T-helper 1 cell (primary cell): ENCODE measurements at regions not wholly inside any gene's neighbourhood (a gene's known extent, or its start where the extent isn't known, plus 50 kb on each side); places are given as distances from the start of the nearest gene placed in this dataset.
"Not testable (repeated sequence)": the region's sequence is repeated elsewhere in the genome, so short reads cannot be mapped to it uniquely, and the experiment has no call there.

Experiments used
- DNase-seq, 5 donors: peaks; one replicate each; pipeline ENCODE4 v3.0.0-alpha.2; 2012 to 2020

- DNase-seq: no peak
Measured at GRCh38 chr6:56739836-56740815, 97.4 kb upstream of the DST start.

DNA sequence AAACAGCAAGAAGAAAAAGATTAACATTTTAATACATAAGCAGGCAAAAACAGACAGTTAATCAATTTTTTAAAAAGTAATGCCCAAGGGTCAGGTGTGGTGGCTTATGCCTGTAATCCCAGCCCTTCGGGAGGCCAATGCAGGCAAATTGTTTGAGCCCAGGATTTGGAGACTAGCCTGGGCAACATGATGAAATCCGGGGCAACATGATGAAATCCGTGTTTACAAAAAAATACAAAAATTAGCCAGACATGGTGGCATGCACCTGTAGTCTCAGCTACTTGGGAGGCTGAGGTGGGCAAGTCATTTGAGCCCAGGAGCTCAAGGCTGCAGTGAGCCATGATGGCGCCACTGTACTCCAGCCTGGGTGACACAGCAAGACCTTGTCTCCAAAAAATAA, 94.1 kb upstream of the DST start:
- no peak for DNase-seq

- no peak for DNase-seq
Measured at GRCh38 chr6:56734335-56734734, 91.6 kb upstream of the DST start.

- DNase-seq: no peak
Measured at GRCh38 chr6:56733211-56733697, 90.6 kb upstream of the DST start.

- no peak for DNase-seq
Measured at GRCh38 chr6:56732517-56732916, 89.8 kb upstream of the DST start.

- no peak for DNase-seq
Measured at GRCh38 chr6:56730663-56731529, 88.2 kb upstream of the DST start.

GRCh38 chr6:56729719-56730118, 87.0 kb upstream of the DST start:
- DNase-seq: no peak

DNA sequence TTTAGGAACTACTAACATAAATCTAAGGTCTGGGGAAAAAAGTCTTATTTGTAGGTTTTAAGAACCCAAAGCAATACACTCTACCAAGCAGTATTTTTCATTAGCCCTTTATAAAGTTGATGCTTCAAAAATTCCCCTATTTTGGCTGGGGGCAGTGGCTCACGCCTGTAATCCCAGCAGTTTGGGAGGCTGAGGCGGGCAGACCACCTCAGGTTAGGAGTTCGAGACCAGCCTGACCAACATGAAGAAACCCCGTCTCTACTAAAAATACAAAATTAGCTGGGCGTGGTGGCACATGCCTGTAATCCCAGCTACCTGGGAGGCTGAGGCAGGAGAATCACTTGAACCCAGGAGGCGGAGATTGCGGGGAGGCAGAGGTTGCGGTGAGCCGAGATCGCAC, 86.5 kb upstream of the DST start:
- DNase-seq: not testable (repeated sequence)

DNA sequence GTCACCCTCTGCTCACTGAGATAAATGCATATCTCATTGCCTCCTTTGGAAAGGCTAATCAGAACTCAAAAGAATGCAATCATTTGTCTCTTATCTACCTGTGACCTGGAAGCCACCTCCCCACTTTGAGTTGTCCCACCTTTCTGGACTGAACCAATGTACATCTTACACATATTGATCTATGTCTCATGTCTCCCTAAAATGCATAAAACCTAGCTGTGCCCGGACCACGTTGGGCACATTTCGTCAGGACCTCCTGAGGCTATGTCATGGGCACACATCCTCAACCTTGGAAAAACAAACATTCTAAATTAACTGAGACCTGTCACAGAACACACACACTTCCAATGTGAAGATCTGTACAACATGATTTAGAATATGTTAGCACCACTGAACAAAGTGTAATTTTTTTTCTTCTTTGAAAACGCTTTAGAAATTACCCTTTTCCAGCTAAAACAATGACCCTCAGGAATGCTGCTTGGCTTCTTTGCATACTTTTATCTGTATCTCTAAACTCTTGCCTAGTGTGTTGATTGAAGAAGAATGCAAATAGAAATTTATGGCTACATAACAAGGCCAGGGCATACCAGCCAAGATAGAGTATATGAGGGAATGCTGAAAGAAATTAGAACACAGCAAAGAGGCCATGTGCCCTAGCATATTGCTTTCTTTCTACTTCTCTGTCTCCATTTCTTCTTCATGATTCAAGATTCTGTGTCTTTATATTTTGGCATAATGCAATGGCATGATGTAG, 84.6 kb upstream of the DST start:
- no peak for DNase-seq

DNA sequence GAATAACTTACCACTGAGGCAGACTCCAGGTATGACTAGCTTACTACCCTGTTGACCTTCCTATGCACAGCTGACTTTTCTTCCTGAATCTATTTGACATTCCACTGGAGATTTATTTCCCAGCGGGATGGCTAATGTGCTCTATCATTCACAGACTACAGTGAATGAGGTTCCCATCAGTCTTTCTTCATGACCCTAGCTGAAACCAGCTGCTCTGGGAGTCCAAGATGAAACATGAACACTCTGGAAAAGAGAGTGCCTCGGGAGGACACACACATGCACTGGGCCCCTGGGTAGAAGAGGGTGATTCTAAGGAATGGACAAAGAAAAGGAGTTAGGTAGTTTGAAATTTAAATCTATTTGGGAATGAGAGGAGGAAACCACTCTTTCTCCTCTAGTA, 82.6 kb upstream of the DST start:
- DNase-seq: no peak

DNA sequence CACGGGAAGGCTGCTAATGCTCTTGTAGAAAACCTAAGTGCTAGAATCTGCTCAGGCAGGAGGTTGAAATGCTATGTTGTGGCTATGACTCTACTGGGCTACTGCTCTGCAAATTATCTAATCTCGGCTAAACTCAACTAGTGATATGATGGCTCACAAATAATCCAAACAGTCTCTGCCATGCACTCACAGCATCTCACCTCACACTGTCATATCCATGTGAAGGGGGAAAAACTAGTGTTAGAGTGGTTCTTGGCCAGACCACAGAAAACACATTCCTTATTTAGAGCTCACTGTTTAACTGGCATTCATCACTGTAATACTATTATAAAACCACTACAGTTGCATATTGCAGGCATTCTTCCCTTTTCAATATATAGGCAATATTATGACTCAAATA, 81.8 kb upstream of the DST start:
- DNase-seq: no peak

DNA sequence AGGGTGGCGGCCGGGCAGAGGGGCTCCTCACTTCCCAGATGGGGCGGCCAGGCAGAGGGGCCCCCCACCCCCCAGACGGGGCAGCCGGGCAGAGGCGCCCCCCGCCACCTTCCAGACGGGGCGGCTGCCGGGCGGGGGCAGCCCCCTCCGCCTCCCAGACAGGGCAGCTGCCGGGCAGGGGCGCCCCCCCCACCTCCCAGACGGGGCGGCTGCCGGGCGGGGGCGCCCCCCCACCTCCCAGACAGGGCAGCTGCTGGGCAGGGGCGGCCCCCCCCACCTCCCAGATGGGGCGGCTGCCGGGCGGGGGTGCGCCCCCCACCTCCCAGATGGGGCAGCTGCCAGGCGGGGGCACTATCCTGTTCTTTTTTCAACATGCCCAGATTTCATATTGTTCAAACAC, 78.2 kb upstream of the DST start:
- no peak for DNase-seq

GRCh38 chr6:56720202-56720601, 77.5 kb upstream of the DST start:
- not testable (repeated sequence) for DNase-seq

GRCh38 chr6:56719315-56720058, 76.8 kb upstream of the DST start:
- DNase-seq: not testable (repeated sequence)

- no peak for DNase-seq
Measured at GRCh38 chr6:56718236-56718635, 75.5 kb upstream of the DST start.

- DNase-seq: no peak
Measured at GRCh38 chr6:56716229-56716628, 73.5 kb upstream of the DST start.

DNA sequence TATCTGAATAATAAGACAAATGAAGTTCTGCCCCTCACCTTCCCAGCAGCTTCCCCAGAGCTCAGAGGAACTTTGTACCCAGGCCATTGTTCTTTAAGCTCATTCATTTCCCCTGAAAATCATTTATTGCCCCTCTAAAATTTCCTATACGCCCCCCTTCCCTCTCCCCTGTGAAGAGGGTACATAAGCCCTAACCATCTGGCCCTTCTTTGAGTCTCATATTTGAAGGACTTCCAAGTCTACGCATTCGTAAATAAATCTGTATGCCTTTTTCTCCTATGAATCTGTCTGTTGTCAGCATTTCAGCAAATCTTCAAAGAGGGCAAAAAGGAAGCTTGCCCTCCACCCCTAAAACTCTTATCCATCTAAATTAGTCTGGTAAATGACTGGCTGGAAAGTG, 73.1 kb upstream of the DST start:
- no peak for DNase-seq

- no peak for DNase-seq
Measured at GRCh38 chr6:56714982-56715456, 72.3 kb upstream of the DST start.

DNA sequence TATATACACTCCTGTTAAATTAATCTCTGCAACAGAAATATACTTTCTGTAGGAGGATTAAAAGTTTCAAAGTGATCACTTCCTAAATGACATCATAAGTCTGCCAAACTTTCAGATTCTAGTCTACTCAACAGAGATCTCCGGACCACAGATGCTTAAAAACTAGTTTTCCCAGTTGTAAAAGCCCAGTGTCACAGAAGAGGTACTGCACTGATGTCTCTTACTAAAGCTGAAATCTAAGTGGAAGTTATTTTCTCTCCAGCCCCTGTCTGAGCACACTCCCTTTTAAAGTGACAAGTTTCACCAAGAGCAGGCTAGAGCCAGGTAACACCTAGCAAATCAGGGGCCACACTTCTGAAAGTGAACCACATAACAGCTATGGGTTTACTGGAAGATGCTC, 71.6 kb upstream of the DST start:
- DNase-seq: no peak

GRCh38 chr6:56713254-56713672, 70.6 kb upstream of the DST start:
- DNase-seq: no peak

- no peak for DNase-seq
Measured at GRCh38 chr6:56710967-56711366, 68.3 kb upstream of the DST start.

GRCh38 chr6:56709650-56710049, 67.0 kb upstream of the DST start:
- no peak for DNase-seq
